Liver (tissue), 3 donors: ENCODE measurements at regions not wholly inside any gene's neighbourhood (a gene's known extent, or its start where the extent isn't known, plus 50 kb on each side); places are given as distances from the start of the nearest gene placed in this dataset.

ENCODE experiments used
- ATF3 ChIP-seq: IDR thresholded peaks from 2 replicates; pipeline ENCODE4 v1.6.1; 2016; ENCODE audit warnings: antibody characterized with exemption
- CTCF ChIP-seq: fragments of 150-350 bp; IDR thresholded peaks from 2 replicates; pipeline ENCODE4 v1.5.1; 2017; ENCODE audit warnings: improper control_type of control experiment, low read depth, low read length; ENCODE audit not compliant: missing input control
- EGR1 ChIP-seq, 2 donors: IDR thresholded peaks; 2 replicates each; pipeline ENCODE4 v1.6.1; 2016 to 2018; ENCODE audit warnings: antibody characterized with exemption in 2 of 2, low read depth in 2 of 2
- FOXA1 ChIP-seq: IDR thresholded peaks from 2 replicates; pipeline ENCODE4 v1.6.1; 2016; ENCODE audit warnings: antibody characterized with exemption
- FOXA2 ChIP-seq: IDR thresholded peaks from 2 replicates; pipeline ENCODE4 v1.6.1; 2016; ENCODE audit warnings: antibody characterized with exemption
- GABPA ChIP-seq, 2 donors: IDR thresholded peaks in 1 of 2; conservative IDR thresholded peaks in 1 of 2; 2 replicates each; pipeline ENCODE4 v1.6.1; 2016; ENCODE audit warnings: antibody characterized with exemption in 2 of 2, mild to moderate bottlenecking in 1 of 2, moderate library complexity in 1 of 2
- HNF4A ChIP-seq, 2 donors: conservative IDR thresholded peaks; 2 replicates each; pipeline ENCODE4 v1.6.1; 2016; ENCODE audit warnings: antibody characterized with exemption in 2 of 2, mild to moderate bottlenecking in 2 of 2
- JUND ChIP-seq, 2 donors: IDR thresholded peaks; 2 replicates each; pipeline ENCODE4 v1.6.1; 2016; ENCODE audit warnings: antibody characterized with exemption in 2 of 2
- MAX ChIP-seq: IDR thresholded peaks from 2 replicates; pipeline ENCODE4 v1.6.1; 2016; ENCODE audit warnings: antibody characterized with exemption
- RAD21 ChIP-seq, 2 donors: IDR thresholded peaks; 2 replicates each; pipeline ENCODE4 v1.6.1; 2016; ENCODE audit warnings: antibody characterized with exemption in 2 of 2, mild to moderate bottlenecking in 2 of 2
- REST ChIP-seq: IDR thresholded peaks from 2 replicates; pipeline ENCODE4 v1.6.1; 2016; ENCODE audit warnings: antibody characterized with exemption, mild to moderate bottlenecking
- SP1 ChIP-seq: IDR thresholded peaks from 2 replicates; pipeline ENCODE4 v1.6.1; 2018; ENCODE audit warnings: antibody characterized with exemption, mild to moderate bottlenecking
- YY1 ChIP-seq: IDR thresholded peaks from 2 replicates; pipeline ENCODE4 v1.6.1; 2016; ENCODE audit warnings: antibody characterized with exemption, mild to moderate bottlenecking
- donor health status: healthy.
- donor health status: healthy.

- no peak for TF ChIP-seq GABPA (IDR thresholded peaks at IDR 0.05 in 1 of 2, conservative IDR thresholded peaks at IDR 0.05 in 1 of 2)
- TF ChIP-seq CTCF = no peak
- TF ChIP-seq FOXA2 = no peak
- TF ChIP-seq HNF4A (conservative IDR thresholded peaks at IDR 0.05) = no peak
- no peak for TF ChIP-seq REST
- TF ChIP-seq MAX = no peak
- no peak for TF ChIP-seq SP1
- no peak for TF ChIP-seq YY1
- no peak for TF ChIP-seq JUND (IDR thresholded peaks at IDR 0.05)
- no peak for TF ChIP-seq RAD21 (IDR thresholded peaks at IDR 0.05)
- TF ChIP-seq EGR1 (IDR thresholded peaks at IDR 0.05; ENCODE audit: low read depth in 2 of 2) = no peak
- TF ChIP-seq ATF3 = no peak
- TF ChIP-seq FOXA1 = no peak
Measured at GRCh38 chr12:67893022-67893580, 96.1 kb upstream of the IFNG-AS1 start.
